Thyroid gland (tissue), 4 donors: ENCODE measurements at regions not wholly inside any gene's neighbourhood (a gene's known extent, or its start where the extent isn't known, plus 50 kb on each side); places are given as distances from the start of the nearest gene placed in this dataset.
A peak's percentile ranks its signal among the peaks of the same experiment; 100 is the strongest.

Experiments used
- DNase-seq, 2 donors: peaks; one replicate each; pipeline ENCODE4 v3.0.0-alpha.2; 2019
- H3K27ac ChIP-seq, 3 donors: fragments of 200-600 bp; sonication (generic); 1 replicate in 2 of 3; 2 replicates in 1 of 3; pipeline ENCODE4 v1.5.1; 2016 to 2019; ENCODE audit warnings: mild to moderate bottlenecking in 1 of 3, moderate library complexity in 1 of 3
- H3K27me3 ChIP-seq: fragments of 200-600 bp; sonication (generic); one replicate; pipeline ENCODE4 v1.5.1; 2019
- H3K36me3 ChIP-seq, 2 donors: fragments of 200-600 bp; sonication (generic); one replicate each; pipeline ENCODE4 v1.5.1; 2016 to 2019
- H3K4me1 ChIP-seq, 2 donors: fragments of 200-600 bp; sonication (generic); one replicate each; pipeline ENCODE4 v1.5.1; 2017 to 2019
- H3K4me3 ChIP-seq, 3 donors: fragments of 200-600 bp; sonication (generic); replicated peaks in 1 of 3; 1 replicate in 2 of 3; 2 replicates in 1 of 3; pipeline ENCODE4 v1.5.1; 2016; ENCODE audit warnings: mild to moderate bottlenecking in 1 of 3
- H3K9me3 ChIP-seq: fragments of 200-600 bp; sonication (generic); one replicate; pipeline ENCODE4 v1.5.1; 2017
- POLR2A ChIP-seq, 2 donors: fragments of 450-650 bp; IDR thresholded peaks; one replicate each; pipeline ENCODE4 v1.6.1; 2017; ENCODE audit warnings: antibody characterized with exemption in 2 of 2, mild to moderate bottlenecking in 2 of 2, moderate library complexity in 1 of 2
- whole genome bisulfite sequencing, 2 donors: methylation state at CpG; one replicate each; pipeline ENCODE4 v1.1.5; 2017; 5-methylcytosine and 5-hydroxymethylcytosine counted together
- intact Hi-C: fragments of 100-400 bp; cut with DNase I; formaldehyde crosslinking; loops from one replicate; pipeline ENCODE4 v1.15.1; 2023
- TF ChIP-seq, protein P1 (sequence below), 6 experiments: fragments of 200-600 bp in 3 of 6; fragments of 450-650 bp in 3 of 6; sonication (generic) in 3 of 6; IDR thresholded peaks; one replicate each; pipeline ENCODE4 v1.5.1; 2016 to 2019; ENCODE audit warnings: antibody characterized with exemption in 6 of 6, mild to moderate bottlenecking in 2 of 6, inconsistent platforms in 1 of 6, moderate library complexity in 1 of 6

DNA sequence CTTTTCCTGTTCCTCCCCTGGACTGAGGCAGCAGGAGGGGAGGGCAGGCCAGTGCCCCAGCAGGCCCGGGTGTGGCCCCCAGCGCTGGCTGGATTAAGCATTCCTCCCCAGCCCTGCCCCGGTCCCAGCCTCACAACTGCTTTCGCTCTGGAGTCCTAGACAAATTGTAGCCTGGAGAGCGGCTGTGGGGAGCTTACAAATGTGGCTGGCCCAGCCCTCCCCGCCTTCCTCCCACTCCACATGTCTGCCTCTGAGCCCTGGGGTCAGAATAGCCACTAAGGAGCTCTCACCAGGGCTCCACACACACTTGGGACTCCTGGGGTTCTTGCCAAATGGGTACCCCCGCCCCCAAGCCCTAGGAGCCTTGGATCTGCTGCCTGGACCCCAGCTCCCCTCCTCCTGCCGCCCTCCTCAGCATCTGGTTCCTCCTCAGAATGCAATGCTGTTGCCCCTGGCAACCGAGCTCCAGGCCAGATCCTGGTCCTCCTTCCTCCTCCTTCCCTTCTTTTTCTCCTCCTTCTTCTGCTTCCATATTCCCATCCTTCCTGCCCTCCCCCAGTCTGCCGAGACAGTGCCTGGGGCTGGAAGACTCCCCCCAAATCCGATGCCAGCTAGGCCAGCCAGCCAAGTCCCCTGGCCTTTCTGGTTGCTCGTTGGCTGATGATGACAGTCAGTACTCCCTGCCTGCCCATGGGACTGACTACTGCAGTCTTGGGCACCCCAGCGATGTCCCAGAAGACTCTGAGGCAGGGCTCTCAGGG lies 91.1 kb downstream of the LINGO1 start:
- H3K4me1 ChIP-seq: peaks cover 14 to 27% of the 10 kb centered on the region in 2 donors
- intact Hi-C loops: loop anchor here (5.0 kb wide), 1 partner anchor 424 kb away; no protein-coding TSS in a partner anchor
- DNase-seq: no peak
- no peaks in the 10 kb centered on the region for H3K36me3 ChIP-seq
- no peak overlapping the region for H3K27ac ChIP-seq
- 73 to 77% methylated on average over 12 to 13 of the region's 13 CpGs for WGBS, 2 donors
- H3K4me3 ChIP-seq: no peak overlapping the region
- TF ChIP-seq POLR2A (IDR thresholded peaks at IDR 0.05): no peak
- TF ChIP-seq, protein P1, sequence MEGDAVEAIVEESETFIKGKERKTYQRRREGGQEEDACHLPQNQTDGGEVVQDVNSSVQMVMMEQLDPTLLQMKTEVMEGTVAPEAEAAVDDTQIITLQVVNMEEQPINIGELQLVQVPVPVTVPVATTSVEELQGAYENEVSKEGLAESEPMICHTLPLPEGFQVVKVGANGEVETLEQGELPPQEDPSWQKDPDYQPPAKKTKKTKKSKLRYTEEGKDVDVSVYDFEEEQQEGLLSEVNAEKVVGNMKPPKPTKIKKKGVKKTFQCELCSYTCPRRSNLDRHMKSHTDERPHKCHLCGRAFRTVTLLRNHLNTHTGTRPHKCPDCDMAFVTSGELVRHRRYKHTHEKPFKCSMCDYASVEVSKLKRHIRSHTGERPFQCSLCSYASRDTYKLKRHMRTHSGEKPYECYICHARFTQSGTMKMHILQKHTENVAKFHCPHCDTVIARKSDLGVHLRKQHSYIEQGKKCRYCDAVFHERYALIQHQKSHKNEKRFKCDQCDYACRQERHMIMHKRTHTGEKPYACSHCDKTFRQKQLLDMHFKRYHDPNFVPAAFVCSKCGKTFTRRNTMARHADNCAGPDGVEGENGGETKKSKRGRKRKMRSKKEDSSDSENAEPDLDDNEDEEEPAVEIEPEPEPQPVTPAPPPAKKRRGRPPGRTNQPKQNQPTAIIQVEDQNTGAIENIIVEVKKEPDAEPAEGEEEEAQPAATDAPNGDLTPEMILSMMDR (IDR thresholded peaks at IDR 0.05): no peak
- no peaks in the 10 kb centered on the region for H3K27me3 ChIP-seq
- H3K9me3 ChIP-seq: no peaks in the 10 kb centered on the region

- Histone ChIP-seq H3K36me3 (no peaks in the 10 kb centered on the region), H3K4me3 (no peak overlapping the region), H3K4me1 (peaks cover 14 to 27% of the 10 kb centered on the region in 2 donors), H3K27ac (no peak overlapping the region), H3K27me3 (no peaks in the 10 kb centered on the region), H3K9me3 (no peaks in the 10 kb centered on the region)
- WGBS, 2 donors: 79 to 95% methylated on average over 12 to 13 of the region's 13 CpGs
- intact Hi-C loops: loop anchor here (5.0 kb wide), 1 partner anchor 423 kb away; no protein-coding TSS in a partner anchor
- TF ChIP-seq POLR2A (IDR thresholded peaks at IDR 0.05): no peak
- TF ChIP-seq, protein P1 (IDR thresholded peaks at IDR 0.05): no peak
- DNase-seq: no peak
These were observed 92.2 kb downstream of the LINGO1 start for GRCh38 chr15:77540312-77541060.

- H3K27ac ChIP-seq: peak overlapping the region in 2 of 3 donors; percentile 32 to 67
- DNase-seq: peak; percentile 97 to 99
- TF ChIP-seq, protein P1 (IDR thresholded peaks at IDR 0.05): no peak
- no peak for TF ChIP-seq POLR2A (IDR thresholded peaks at IDR 0.05)
- H3K4me1 ChIP-seq: peaks cover 14 to 27% of the 10 kb centered on the region in 2 donors
- H3K36me3 ChIP-seq: no peaks in the 10 kb centered on the region
- WGBS, 2 donors: 23 to 39% methylated on average over 5 of the region's 5 CpGs
- no peak overlapping the region for H3K4me3 ChIP-seq
- intact Hi-C loops: no loop called here
- H3K27me3 ChIP-seq: no peaks in the 10 kb centered on the region
- H3K9me3 ChIP-seq: no peaks in the 10 kb centered on the region
These were observed 93.8 kb downstream of the LINGO1 start for GRCh38 chr15:77538793-77539497.

- intact Hi-C loops: no loop called here
- DNase-seq: no peak
- no peaks in the 10 kb centered on the region for H3K9me3 ChIP-seq
- H3K4me1 ChIP-seq: peaks cover 12 to 19% of the 10 kb centered on the region in 2 donors
- H3K27me3 ChIP-seq: no peaks in the 10 kb centered on the region
- no peaks in the 10 kb centered on the region for H3K36me3 ChIP-seq
- WGBS, 2 donors: 60 to 70% methylated on average over 7 of the region's 7 CpGs
- peak overlapping the region in 2 of 3 donors; percentile 30 to 32 for H3K27ac ChIP-seq
- no peak overlapping the region for H3K4me3 ChIP-seq
- no peak for TF ChIP-seq POLR2A (IDR thresholded peaks at IDR 0.05)
- TF ChIP-seq, protein P1 (IDR thresholded peaks at IDR 0.05): no peak
These were observed 94.7 kb downstream of the LINGO1 start for GRCh38 chr15:77538027-77538451.
